H1 (cell line): ENCODE measurements at regions not wholly inside any gene's neighbourhood (a gene's known extent, or its start where the extent isn't known, plus 50 kb on each side); places are given as distances from the start of the nearest gene placed in this dataset.

Experiments used
- BCL11A ChIP-seq, 2 experiments: IDR thresholded peaks; one replicate each; pipeline ENCODE4 v1.6.1; 2011; ENCODE audit warnings: low read depth in 2 of 2, low read length in 2 of 2, mild to moderate bottlenecking in 2 of 2
- CHD1 ChIP-seq: IDR thresholded peaks from 2 replicates; pipeline ENCODE4 v1.6.1; 2012; ENCODE audit warnings: low read depth, low read length, improper control_type of control experiment
- CTCF ChIP-seq, 3 experiments: IDR thresholded peaks; 1 replicate in 2 of 3; 2 replicates in 1 of 3; pipeline versions ENCODE4 v1.5.1 to v1.6.1; 2011; ENCODE audit warnings: low read length in 3 of 3, mild to moderate bottlenecking in 3 of 3, inconsistent platforms in 2 of 3, low read depth in 1 of 3, moderate library complexity in 1 of 3; ENCODE audit not compliant: insufficient read depth in 1 of 3; ENCODE audit errors: control extremely low read depth in 1 of 3
- HDAC2 ChIP-seq, 2 experiments: fragments of 300-600 bp in 1 of 2; sonication (generic) in 1 of 2; IDR thresholded peaks; 2 replicates each; pipeline ENCODE4 v1.6.1; 2011 to 2012; ENCODE audit warnings: low read depth in 2 of 2, low read length in 2 of 2, mild to moderate bottlenecking in 2 of 2, moderate library complexity in 2 of 2, borderline replicate concordance in 1 of 2, inconsistent platforms in 1 of 2
- JUN ChIP-seq: IDR thresholded peaks from 2 replicates; pipeline ENCODE4 v1.6.1; 2011; ENCODE audit warnings: low read depth, mild to moderate bottlenecking, improper control_type of control experiment, low read length
- MAX ChIP-seq: IDR thresholded peaks from 2 replicates; pipeline ENCODE4 v1.6.1; 2012; ENCODE audit warnings: inconsistent platforms
- POLR2A ChIP-seq, 2 experiments: IDR thresholded peaks; 1 replicate in 1 of 2; 2 replicates in 1 of 2; pipeline ENCODE4 v1.6.1; 2011; ENCODE audit warnings: low read depth in 2 of 2, low read length in 2 of 2, mild to moderate bottlenecking in 2 of 2; ENCODE audit errors: control extremely low read depth in 1 of 2
- POLR2AphosphoS5 ChIP-seq: IDR thresholded peaks from 2 replicates; pipeline ENCODE4 v1.6.1; 2011; ENCODE audit warnings: low read depth, low read length
- SAP30 ChIP-seq: fragments of 300-600 bp; sonication (generic); IDR thresholded peaks from 2 replicates; pipeline ENCODE4 v1.7.1; 2012; ENCODE audit warnings: low read length, moderate library complexity, mild to moderate bottlenecking, inconsistent platforms; ENCODE audit not compliant: insufficient read depth, insufficient replicate concordance
- SIX5 ChIP-seq: IDR thresholded peaks from 2 replicates; pipeline ENCODE4 v1.6.1; 2011; ENCODE audit warnings: mild to moderate bottlenecking, low read depth, low read length
- SP1 ChIP-seq: IDR thresholded peaks from 2 replicates; pipeline ENCODE4 v1.6.1; 2011; ENCODE audit warnings: low read depth, low read length
- TBP ChIP-seq: IDR thresholded peaks from 2 replicates; pipeline ENCODE4 v1.6.1; 2011; ENCODE audit warnings: low read depth, low read length, improper control_type of control experiment
- YY1 ChIP-seq: IDR thresholded peaks from 2 replicates; pipeline ENCODE4 v1.6.1; 2011; ENCODE audit warnings: low read depth, mild to moderate bottlenecking, low read length

- TF ChIP-seq POLR2AphosphoS5 (no peak), POLR2A (IDR thresholded peaks at IDR 0.05; ENCODE audit: control extremely low read depth in 1 of 2, low read depth in 2 of 2, low read length in 2 of 2) (no peak), CTCF (IDR thresholded peaks at IDR 0.05; ENCODE audit: control extremely low read depth in 1 of 3, insufficient read depth in 1 of 3, low read depth in 1 of 3, low read length in 3 of 3) (no peak), SAP30 (no peak), BCL11A (IDR thresholded peaks at IDR 0.05; ENCODE audit: low read depth in 2 of 2, low read length in 2 of 2) (no peak), SP1 (no peak), TBP (no peak), HDAC2 (IDR thresholded peaks at IDR 0.05; ENCODE audit: borderline replicate concordance in 1 of 2, low read depth in 2 of 2, low read length in 2 of 2) (no peak), CHD1 (no peak), YY1 (no peak), MAX (no peak), SIX5 (no peak), JUN (no peak)
These were observed 235.4 kb downstream of the RAD51AP2 start for GRCh38 chr2:17282826-17283225.
